Endodermal cell (in vitro differentiated cells): ENCODE measurements at regions not wholly inside any gene's neighbourhood (a gene's known extent, or its start where the extent isn't known, plus 50 kb on each side); places are given as distances from the start of the nearest gene placed in this dataset.
A peak's percentile ranks its signal among the peaks of the same experiment; 100 is the strongest.

Source experiments
- DNase-seq: peaks from one replicate; pipeline ENCODE4 v3.0.0-alpha.2; 2017
- H3K27ac ChIP-seq: 2 replicates; pipeline ENCODE4 v1.5.1; 2013; ENCODE audit warnings: mild to moderate bottlenecking, low read depth, low read length, moderate library complexity
- H3K27me3 ChIP-seq: 2 replicates; pipeline ENCODE4 v1.6.1; 2013; ENCODE audit warnings: mild to moderate bottlenecking, low read length, moderate library complexity; ENCODE audit not compliant: insufficient read depth, control insufficient read depth, poor library complexity, severe bottlenecking
- H3K36me3 ChIP-seq: 2 replicates; pipeline ENCODE4 v1.7.0; 2013; ENCODE audit warnings: mild to moderate bottlenecking, low read length, moderate library complexity; ENCODE audit not compliant: control insufficient read depth, insufficient read depth
- H3K4me1 ChIP-seq: one replicate; pipeline ENCODE4 v1.7.0; 2013; ENCODE audit warnings: low read length; ENCODE audit not compliant: control insufficient read depth, insufficient read depth
- H3K4me3 ChIP-seq: 2 replicates; pipeline ENCODE4 v1.5.1; 2013; ENCODE audit warnings: mild to moderate bottlenecking, low read length, moderate library complexity
- H3K9ac ChIP-seq: 2 replicates; pipeline ENCODE4 v1.6.1; 2013; ENCODE audit warnings: mild to moderate bottlenecking, low read length, moderate library complexity; ENCODE audit not compliant: poor library complexity, severe bottlenecking; ENCODE audit errors: extremely low read depth
- H3K9me3 ChIP-seq: 2 replicates; pipeline ENCODE4 v1.6.1; 2013; ENCODE audit warnings: mild to moderate bottlenecking, low read length, moderate library complexity; ENCODE audit not compliant: control insufficient read depth
- H3K27ac Mint-ChIP-seq: 2 replicates; pipeline ENCODE4 v1.8.0; 2020; ENCODE audit warnings: mixed read lengths
- H3K27me3 Mint-ChIP-seq: 2 replicates; pipeline ENCODE4 v1.8.0; 2021; ENCODE audit warnings: mild to moderate bottlenecking, mixed read lengths; ENCODE audit not compliant: insufficient read depth
- H3K36me3 Mint-ChIP-seq: 2 replicates; pipeline ENCODE4 v1.8.0; 2020; ENCODE audit warnings: low read depth, mixed read lengths
- H3K4me1 Mint-ChIP-seq: 2 replicates; pipeline ENCODE4 v1.8.0; 2020; ENCODE audit warnings: mixed read lengths
- H3K4me3 Mint-ChIP-seq: 2 replicates; pipeline ENCODE4 v1.8.0; 2020; ENCODE audit warnings: mild to moderate bottlenecking, moderate library complexity, mixed read lengths
- H3K9me3 Mint-ChIP-seq: 2 replicates; pipeline ENCODE4 v1.8.0; 2020; ENCODE audit warnings: mild to moderate bottlenecking, mixed read lengths
- WGBS, 2 experiments: methylation state at CpG; one replicate each; pipeline versions ENCODE4 v1.1.5 to v1.1.7; 2013; ENCODE audit warnings: missing lambda C conversion rate in 2 of 2, mixed read lengths in 1 of 2; ENCODE audit not compliant: insufficient coverage in 1 of 2, insufficient read length in 1 of 2; 5-methylcytosine and 5-hydroxymethylcytosine counted together
- TF ChIP-seq, protein P1 (sequence below): fragments of 200-600 bp; sonication (generic); conservative IDR thresholded peaks from 2 replicates; pipeline ENCODE4 v1.5.0; 2021; ENCODE audit warnings: antibody characterized with exemption, mild to moderate bottlenecking

DNA sequence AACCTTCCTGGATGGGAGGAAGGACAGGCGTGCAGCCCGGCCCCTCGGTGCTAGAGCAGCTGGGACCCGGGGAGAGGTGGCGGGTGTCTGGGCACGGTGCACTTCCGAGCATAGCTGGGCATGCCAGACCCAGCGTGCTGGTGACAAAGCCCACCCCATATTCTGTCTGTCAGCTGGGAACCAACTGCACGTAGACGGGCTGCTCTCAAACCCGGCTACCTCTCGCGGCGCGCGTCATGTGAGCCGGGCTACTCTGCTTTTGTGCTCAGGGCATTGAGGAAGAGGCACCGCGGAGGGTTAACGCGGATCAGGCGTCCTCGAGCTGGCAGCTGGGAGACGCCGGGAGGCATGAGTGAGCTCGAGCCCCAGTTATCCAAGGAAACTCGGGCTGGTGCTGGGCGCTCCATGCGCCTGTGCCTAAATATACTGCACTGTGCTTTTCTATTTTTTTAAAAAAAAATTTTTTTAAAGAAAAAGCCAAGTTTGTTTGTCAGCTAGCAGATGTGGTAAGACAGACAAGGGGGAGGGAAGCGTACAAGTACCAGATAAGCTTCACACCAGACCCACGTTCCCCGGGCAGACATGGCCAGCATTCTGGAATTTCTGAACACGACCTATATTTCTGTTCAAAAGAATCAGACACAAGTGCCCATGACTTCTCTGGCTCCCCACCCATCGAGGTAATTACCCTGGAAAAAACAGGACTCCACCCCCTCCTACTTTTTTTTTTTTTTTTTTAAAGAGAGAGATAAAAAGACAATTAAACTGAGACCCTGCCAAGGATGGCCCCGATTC, 425.6 kb downstream of the SHANK2 start:
- Histone ChIP-seq H3K27ac (peak overlapping the region; percentile 85), H3K9ac (no peak overlapping the region)
- H3K27ac Mint-ChIP-seq: peak overlapping the region; percentile 36

GRCh38 chr11:70828593-70829082, 423.7 kb downstream of the SHANK2 start:
- no peaks in the 10 kb centered on the region for H3K27me3 Mint-ChIP-seq
- WGBS, 2 experiments: 95 to 97% methylated on average over 11 to 20 of the region's 20 CpGs

More for the DNA sequence above, 425.6 kb downstream of the SHANK2 start:
- DNase-seq: peak; percentile 75
- Mint-ChIP-seq H3K36me3 (no peaks in the 10 kb centered on the region), H3K4me1 (peaks cover 36% of the 10 kb centered on the region), H3K27me3 (no peaks in the 10 kb centered on the region), H3K9me3 (no peaks in the 10 kb centered on the region), H3K4me3 (peak overlapping the region; percentile 18)
- Histone ChIP-seq H3K4me3 (peak overlapping the region; percentile 49), H3K36me3 (no peaks in the 10 kb centered on the region), H3K9me3 (no peaks in the 10 kb centered on the region), H3K4me1 (peaks cover 16% of the 10 kb centered on the region), H3K27me3 (no peaks in the 10 kb centered on the region)
- 62% methylated on average over 26 to 35 of the region's 35 CpGs for WGBS, 2 experiments
- TF ChIP-seq, protein P1, sequence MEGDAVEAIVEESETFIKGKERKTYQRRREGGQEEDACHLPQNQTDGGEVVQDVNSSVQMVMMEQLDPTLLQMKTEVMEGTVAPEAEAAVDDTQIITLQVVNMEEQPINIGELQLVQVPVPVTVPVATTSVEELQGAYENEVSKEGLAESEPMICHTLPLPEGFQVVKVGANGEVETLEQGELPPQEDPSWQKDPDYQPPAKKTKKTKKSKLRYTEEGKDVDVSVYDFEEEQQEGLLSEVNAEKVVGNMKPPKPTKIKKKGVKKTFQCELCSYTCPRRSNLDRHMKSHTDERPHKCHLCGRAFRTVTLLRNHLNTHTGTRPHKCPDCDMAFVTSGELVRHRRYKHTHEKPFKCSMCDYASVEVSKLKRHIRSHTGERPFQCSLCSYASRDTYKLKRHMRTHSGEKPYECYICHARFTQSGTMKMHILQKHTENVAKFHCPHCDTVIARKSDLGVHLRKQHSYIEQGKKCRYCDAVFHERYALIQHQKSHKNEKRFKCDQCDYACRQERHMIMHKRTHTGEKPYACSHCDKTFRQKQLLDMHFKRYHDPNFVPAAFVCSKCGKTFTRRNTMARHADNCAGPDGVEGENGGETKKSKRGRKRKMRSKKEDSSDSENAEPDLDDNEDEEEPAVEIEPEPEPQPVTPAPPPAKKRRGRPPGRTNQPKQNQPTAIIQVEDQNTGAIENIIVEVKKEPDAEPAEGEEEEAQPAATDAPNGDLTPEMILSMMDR: no peak

GRCh38 chr11:70829134-70829885, 423.1 kb downstream of the SHANK2 start:
- H3K27ac ChIP-seq: no peak overlapping the region
- TF ChIP-seq, protein P1: no peak
- H3K36me3 ChIP-seq: no peaks in the 10 kb centered on the region
- WGBS, 2 experiments: 93 to 95% methylated on average over 9 to 18 of the region's 18 CpGs
- no peak overlapping the region for H3K9ac ChIP-seq
- no peak for DNase-seq
- no peaks in the 10 kb centered on the region for H3K9me3 ChIP-seq
- Mint-ChIP-seq H3K36me3 (no peaks in the 10 kb centered on the region), H3K4me1 (peaks cover 32% of the 10 kb centered on the region), H3K27ac (no peak overlapping the region), H3K9me3 (no peaks in the 10 kb centered on the region), H3K27me3 (no peaks in the 10 kb centered on the region), H3K4me3 (no peak overlapping the region)
- no peak overlapping the region for H3K4me3 ChIP-seq
- peaks cover 12% of the 10 kb centered on the region for H3K4me1 ChIP-seq
- no peaks in the 10 kb centered on the region for H3K27me3 ChIP-seq

More at GRCh38 chr11:70828593-70829082, 423.7 kb downstream of the SHANK2 start:
- no peaks in the 10 kb centered on the region for H3K9me3 Mint-ChIP-seq
- no peaks in the 10 kb centered on the region for H3K27me3 ChIP-seq
- no peaks in the 10 kb centered on the region for H3K36me3 ChIP-seq
- peaks cover 16% of the 10 kb centered on the region for H3K4me1 ChIP-seq
- DNase-seq: no peak
- H3K4me3 ChIP-seq: no peak overlapping the region
- no peak overlapping the region for H3K27ac ChIP-seq
- H3K36me3 Mint-ChIP-seq: no peaks in the 10 kb centered on the region
- H3K9ac ChIP-seq: no peak overlapping the region
- no peak overlapping the region for H3K27ac Mint-ChIP-seq
- H3K4me3 Mint-ChIP-seq: no peak overlapping the region
- TF ChIP-seq, protein P1: no peak
- H3K9me3 ChIP-seq: no peaks in the 10 kb centered on the region
- peaks cover 35% of the 10 kb centered on the region for H3K4me1 Mint-ChIP-seq
